ENCODE measurements at regions not wholly inside any gene's neighbourhood (a gene's known extent, or its start where the extent isn't known, plus 50 kb on each side); places are given as distances from the start of the nearest gene placed in this dataset.

- DNase-seq (ENCODE audit: low spot score) = no peak
These were observed 206.0 kb upstream of the PLEKHG7 start for GRCh38 chr12:92496790-92497189.

GRCh38 chr12:92495108-92495507 is 207.7 kb upstream of the PLEKHG7 start:
- no peak for DNase-seq (ENCODE audit: low spot score)

GRCh38 chr12:92493816-92494215 is 209.0 kb upstream of the PLEKHG7 start:
- DNase-seq (ENCODE audit: low spot score) = no peak

- no peak for DNase-seq (ENCODE audit: low spot score)
These were observed 209.8 kb upstream of the PLEKHG7 start for GRCh38 chr12:92492995-92493394.

- DNase-seq (ENCODE audit: low spot score) = no peak
These were observed 210.5 kb upstream of the PLEKHG7 start for GRCh38 chr12:92492291-92492690.

GRCh38 chr12:92489781-92490180 is 213.0 kb upstream of the PLEKHG7 start:
- no peak for DNase-seq (ENCODE audit: low spot score)

- no peak for DNase-seq (ENCODE audit: low spot score)
These were observed 214.1 kb upstream of the PLEKHG7 start for GRCh38 chr12:92488735-92489134.

GRCh38 chr12:92487138-92487485 is 215.7 kb upstream of the PLEKHG7 start:
- DNase-seq (ENCODE audit: low spot score) = no peak

- no peak for DNase-seq (ENCODE audit: low spot score)
These were observed 216.2 kb upstream of the PLEKHG7 start for GRCh38 chr12:92486443-92487137.

- no peak for DNase-seq (ENCODE audit: low spot score)
These were observed 217.1 kb upstream of the PLEKHG7 start for GRCh38 chr12:92485351-92486348.

- no peak for DNase-seq (ENCODE audit: low spot score)
These were observed 220.2 kb upstream of the PLEKHG7 start for GRCh38 chr12:92482599-92482998.

GRCh38 chr12:92481066-92481465 is 221.7 kb upstream of the PLEKHG7 start:
- no peak for DNase-seq (ENCODE audit: low spot score)

- DNase-seq (ENCODE audit: low spot score) = no peak
These were observed 224.1 kb upstream of the PLEKHG7 start for GRCh38 chr12:92478692-92479091.

GRCh38 chr12:92476844-92477243 is 225.9 kb upstream of the PLEKHG7 start:
- no peak for DNase-seq (ENCODE audit: low spot score)

GRCh38 chr12:92473564-92473963 is 229.2 kb upstream of the PLEKHG7 start:
- DNase-seq (ENCODE audit: low spot score) = no peak

GRCh38 chr12:92472201-92472600 is 230.6 kb upstream of the PLEKHG7 start:
- no peak for DNase-seq (ENCODE audit: low spot score)

GRCh38 chr12:92471551-92471950 is 231.2 kb upstream of the PLEKHG7 start:
- no peak for DNase-seq (ENCODE audit: low spot score)

- DNase-seq (ENCODE audit: low spot score) = no peak
These were observed 232.2 kb upstream of the PLEKHG7 start for GRCh38 chr12:92470608-92471021.

GRCh38 chr12:92469837-92470236 is 233.0 kb upstream of the PLEKHG7 start:
- DNase-seq (ENCODE audit: low spot score) = no peak

GRCh38 chr12:92468358-92469020 is 234.3 kb upstream of the PLEKHG7 start:
- no peak for DNase-seq (ENCODE audit: low spot score)

- DNase-seq (ENCODE audit: low spot score) = peak; percentile 15
These were observed 234.9 kb upstream of the PLEKHG7 start for GRCh38 chr12:92467886-92468285.

Data from umbilical cord (tissue), 1 donor.